Adrenal gland (tissue), 9 donors: ENCODE measurements at regions not wholly inside any gene's neighbourhood (a gene's known extent, or its start where the extent isn't known, plus 50 kb on each side); places are given as distances from the start of the nearest gene placed in this dataset.

Experiments
- DNase-seq, 7 donors: peaks; one replicate each; pipeline ENCODE4 v3.0.0-alpha.2; 2019 to 2020
- H3K27ac ChIP-seq, 5 donors: fragments of 200-600 bp; sonication (generic) in 4 of 5; 1 replicate in 3 of 5; 2 replicates in 2 of 5; pipeline versions ENCODE4 v1.5.1 to v1.8.0; 2016 to 2020; ENCODE audit warnings: mild to moderate bottlenecking in 1 of 5
- H3K27me3 ChIP-seq: fragments of 200-600 bp; 2 replicates; pipeline ENCODE4 v1.8.0; 2021
- H3K36me3 ChIP-seq, 2 donors: fragments of 200-600 bp; replicated peaks in 1 of 2; 1 replicate in 1 of 2; 2 replicates in 1 of 2; pipeline versions ENCODE4 v1.5.1 to v1.8.0; 2018 to 2022
- H3K4me1 ChIP-seq, 2 donors: fragments of 200-600 bp; replicated peaks in 1 of 2; 1 replicate in 1 of 2; 2 replicates in 1 of 2; pipeline versions ENCODE4 v1.5.1 to v1.8.0; 2018 to 2021
- H3K4me3 ChIP-seq, 4 donors: fragments of 200-600 bp; sonication (generic) in 3 of 4; one replicate each; pipeline ENCODE4 v1.5.1; 2016 to 2018
- H3K9me3 ChIP-seq, 3 donors: fragments of 200-600 bp; sonication (generic) in 1 of 3; replicated peaks in 1 of 3; 1 replicate in 2 of 3; 2 replicates in 1 of 3; pipeline versions ENCODE4 v1.5.1 to v1.8.0; 2016 to 2021
- CTCF ChIP-seq, 6 experiments: fragments of 450-650 bp in 4 of 6; fragments of 200-600 bp in 2 of 6; sonication (generic) in 1 of 6; IDR thresholded peaks; 1 replicate in 5 of 6; 2 replicates in 1 of 6; pipeline versions ENCODE4 v1.5.1 to v1.8.0; 2016 to 2021; ENCODE audit warnings: antibody characterized with exemption in 6 of 6, mild to moderate bottlenecking in 2 of 6, moderate library complexity in 1 of 6
- POLR2A ChIP-seq, 2 donors: fragments of 450-650 bp; IDR thresholded peaks; one replicate each; pipeline ENCODE4 v1.6.1; 2017; ENCODE audit warnings: antibody characterized with exemption in 2 of 2, mild to moderate bottlenecking in 2 of 2, moderate library complexity in 1 of 2
- WGBS, 4 donors: extraction: QIAGEN DNeasy Blood & Tissue Kit in 2 of 4; methylation state at CpG; one replicate each; pipeline versions ENCODE4 v1.1.5 to v1.1.7; 2013 to 2017; 5-methylcytosine and 5-hydroxymethylcytosine counted together
- intact Hi-C, 2 donors: fragments of 100-400 bp; cut with DNase I; formaldehyde crosslinking; loops; one replicate each; pipeline versions ENCODE4 v1.14.1 to v1.15.0; 2022 to 2023
- donor health status: healthy with polysubstance abuse.
- donor health status: Bipolar disorder and iron deficiency.
- donor health status: DM: yes; HTN: yes; CAD: no.
- donor health status: DM: no; HTN: no; CAD: no.
- donor health status: DM: no; HTN: no; CAD: no.

GRCh38 chr9:24045150-24045549 is 219.1 kb upstream of the ELAVL2 start:
- Histone ChIP-seq H3K4me3 (no peak overlapping the region), H3K27ac (no peak overlapping the region), H3K27me3 (no peaks in the 10 kb centered on the region), H3K4me1 (no peaks in the 10 kb centered on the region), H3K9me3 (no peaks in the 10 kb centered on the region), H3K36me3 (no peaks in the 10 kb centered on the region)
- TF ChIP-seq POLR2A (IDR thresholded peaks at IDR 0.05) (no peak), CTCF (IDR thresholded peaks at IDR 0.05) (no peak)
- DNase-seq: no peak
- intact Hi-C loops: no loop called here
- 58 to 81% (median 61%) methylated on average over 3 of the region's 3 CpGs for WGBS, 4 donors

GRCh38 chr9:24044576-24044975 is 218.5 kb upstream of the ELAVL2 start:
- H3K4me1 ChIP-seq: no peaks in the 10 kb centered on the region
- H3K36me3 ChIP-seq: no peaks in the 10 kb centered on the region
- H3K9me3 ChIP-seq: no peaks in the 10 kb centered on the region
- no peaks in the 10 kb centered on the region for H3K27me3 ChIP-seq
- no peak for DNase-seq
- intact Hi-C loops: no loop called here
- no peak overlapping the region for H3K27ac ChIP-seq
- TF ChIP-seq CTCF (IDR thresholded peaks at IDR 0.05): no peak
- no peak overlapping the region for H3K4me3 ChIP-seq
- 52 to 83% (median 79%) methylated on average over 4 to 5 of the region's 5 CpGs for WGBS, 4 donors

GRCh38 chr9:24041160-24041690 is 215.2 kb upstream of the ELAVL2 start:
- no peak for TF ChIP-seq CTCF (IDR thresholded peaks at IDR 0.05)
- TF ChIP-seq POLR2A (IDR thresholded peaks at IDR 0.05): no peak
- H3K36me3 ChIP-seq: no peaks in the 10 kb centered on the region
- no peaks in the 10 kb centered on the region for H3K27me3 ChIP-seq
- intact Hi-C loops: no loop called here
- 48 to 53% (median 51%) methylated on average over 5 of the region's 5 CpGs for WGBS, 4 donors
- no peaks in the 10 kb centered on the region for H3K9me3 ChIP-seq
- no peak overlapping the region for H3K27ac ChIP-seq
- no peak overlapping the region for H3K4me3 ChIP-seq
- H3K4me1 ChIP-seq: no peaks in the 10 kb centered on the region
- no peak for DNase-seq

GRCh38 chr9:24036459-24036858 is 210.4 kb upstream of the ELAVL2 start:
- H3K9me3 ChIP-seq: no peaks in the 10 kb centered on the region
- DNase-seq: no peak
- no peak overlapping the region for H3K27ac ChIP-seq
- no peaks in the 10 kb centered on the region for H3K27me3 ChIP-seq
- 52 to 68% (median 67%) methylated on average over 3 of the region's 3 CpGs for WGBS, 4 donors
- intact Hi-C loops: no loop called here
- H3K36me3 ChIP-seq: no peaks in the 10 kb centered on the region
- no peak for TF ChIP-seq CTCF (IDR thresholded peaks at IDR 0.05)
- TF ChIP-seq POLR2A (IDR thresholded peaks at IDR 0.05): no peak
- H3K4me3 ChIP-seq: no peak overlapping the region
- H3K4me1 ChIP-seq: no peaks in the 10 kb centered on the region
